Lower leg skin (tissue), 3 donors: ENCODE measurements at regions not wholly inside any gene's neighbourhood (a gene's known extent, or its start where the extent isn't known, plus 50 kb on each side); places are given as distances from the start of the nearest gene placed in this dataset.

Experiments
- CTCF ChIP-seq, 3 donors: fragments of 450-650 bp; IDR thresholded peaks; one replicate each; pipeline ENCODE4 v1.5.1; 2016; ENCODE audit warnings: antibody characterized with exemption in 3 of 3, mild to moderate bottlenecking in 3 of 3, moderate library complexity in 2 of 3
- POLR2A ChIP-seq, 2 donors: fragments of 450-650 bp; IDR thresholded peaks; one replicate each; pipeline ENCODE4 v1.6.1; 2016 to 2017; ENCODE audit warnings: antibody characterized with exemption in 2 of 2, mild to moderate bottlenecking in 1 of 2, moderate library complexity in 1 of 2

DNA sequence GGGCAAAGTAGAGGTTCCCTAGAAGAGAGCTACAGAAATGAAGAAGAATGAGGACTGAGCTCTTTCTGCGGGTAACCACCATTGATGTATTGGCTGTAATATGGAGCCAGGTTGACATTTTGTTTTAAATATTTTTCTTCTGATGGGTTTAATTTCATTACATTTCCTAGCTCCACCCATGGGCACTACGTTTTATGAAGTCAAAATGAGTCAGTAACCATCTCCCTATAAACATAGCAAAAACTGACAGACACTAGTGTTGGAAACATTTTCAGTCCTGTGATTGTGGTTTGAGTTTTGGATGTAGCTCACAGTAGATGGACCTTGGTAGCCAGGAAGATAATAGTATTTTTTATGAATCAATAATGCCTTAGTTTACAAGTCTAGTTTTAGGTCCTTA lies 470.4 kb upstream of the B3GALT2 start:
- TF ChIP-seq POLR2A (IDR thresholded peaks at IDR 0.05) (no peak), CTCF (IDR thresholded peaks at IDR 0.05) (no peak)
